ENCODE measurements at regions not wholly inside any gene's neighbourhood (a gene's known extent, or its start where the extent isn't known, plus 50 kb on each side); places are given as distances from the start of the nearest gene placed in this dataset.

GRCh38 chr3:177591379-177591778, 394.1 kb upstream of the TBL1XR1 start:
- H3K27ac ChIP-seq (ENCODE audit: low read depth, low read length): no peak overlapping the region
- H3K4me1 ChIP-seq (replicated peaks in 1 of 4; ENCODE audit: control insufficient read depth in 3 of 4, insufficient read depth in 4 of 4, low read length in 3 of 4): peaks cover 0 to 4% (median 2%) of the 10 kb centered on the region in 4 experiments; a peak in 4 of 7 replicates
- no peak overlapping the region for H3K23ac ChIP-seq (ENCODE audit: insufficient read length)
- H2AFZ ChIP-seq (ENCODE audit: low read length): peak overlapping the region; percentile 73; the same call in 1 of the 2 replicates
- no peak overlapping the region for H4K8ac ChIP-seq (ENCODE audit: extremely low read depth, insufficient read depth, low read length)
- ChIA-PET CTCF (ENCODE audit: partially characterized antibody) (interaction anchor here (0.6 to 1.3 kb wide), 2 partner anchors 10 to 914 kb away, joined by 3 to 4 read pairs; no protein-coding TSS in a partner anchor), POLR2A (ENCODE audit: partially characterized antibody) (interaction anchor here (1.3 kb wide), 1 partner anchor 17 kb away, joined by 4 read pairs; no protein-coding TSS in a partner anchor)
- H3K27me3 ChIP-seq (replicated peaks in 1 of 4; ENCODE audit: control insufficient read depth in 3 of 4, extremely low read depth in 1 of 4, insufficient read depth in 3 of 4, low read length in 3 of 4): no peaks in the 10 kb centered on the region
- FAIRE-seq (no peak), DNase-seq (ENCODE audit: low read depth in 1 of 2, low spot score in 2 of 2) (no peak)
- no peaks in the 10 kb centered on the region for H3K36me3 ChIP-seq (ENCODE audit: control insufficient read depth in 2 of 4, insufficient read depth in 4 of 4, low read length in 3 of 4)
- no peak overlapping the region for H3K56ac ChIP-seq (replicated peaks; ENCODE audit: insufficient read length, low read depth, low read length)
- H4K5ac ChIP-seq (ENCODE audit: insufficient read length, low read depth, low read length): no peak overlapping the region
- no peak overlapping the region for H3K4ac ChIP-seq (replicated peaks; ENCODE audit: insufficient read length, low read depth, low read length)
- H3K4me2 ChIP-seq (ENCODE audit: insufficient read depth in 1 of 2, low read depth in 2 of 2, low read length in 2 of 2): no peak overlapping the region
- no peak overlapping the region for H3K18ac ChIP-seq (ENCODE audit: extremely low read depth, low read length)
- H2BK15ac ChIP-seq (ENCODE audit: low read length): no peak overlapping the region
- no peak overlapping the region for H3K9ac ChIP-seq (replicated peaks in 1 of 4; ENCODE audit: extremely low read depth in 1 of 4, low read depth in 3 of 4, low read length in 3 of 4)
- no peaks in the 10 kb centered on the region for H4K20me1 ChIP-seq (replicated peaks in 1 of 2; ENCODE audit: control insufficient read depth in 1 of 2, insufficient read depth in 2 of 2, low read length in 2 of 2)
- WGBS, 2 experiments (ENCODE audit: extremely low coverage in 1 of 2, insufficient coverage in 1 of 2, insufficient read length in 1 of 2, insufficient replicate concordance in 2 of 2, low coverage in 1 of 2, low lambda C conversion rate in 2 of 2, missing lambda C conversion rate in 1 of 2): 73% methylated on average over 3 of the region's 4 CpGs; no CpG with 5 or more reads in 1 of the 2 experiments
- no peaks in the 10 kb centered on the region for H3K23me2 ChIP-seq (ENCODE audit: low read depth, low read length)
- H3K4me3 ChIP-seq (ENCODE audit: extremely low read depth in 1 of 4, insufficient read depth in 2 of 4, low read depth in 3 of 4, low read length in 4 of 4): no peak overlapping the region
- no peaks in the 10 kb centered on the region; a peak in 1 of 4 replicates for H3K9me3 ChIP-seq (ENCODE audit: insufficient read depth in 2 of 2, low read depth in 1 of 2, low read length in 1 of 2)
- H2BK20ac ChIP-seq (ENCODE audit: low read length): peak overlapping the region; percentile 64; the same call in 1 of the 2 replicates
- H2BK5ac ChIP-seq (ENCODE audit: low read depth, low read length): no peak overlapping the region; the same call in 1 of the 2 replicates
- H2BK12ac ChIP-seq (ENCODE audit: low read depth, low read length): peak overlapping the region; percentile 30; the same call in 1 of the 2 replicates
- no peak overlapping the region for H2AK5ac ChIP-seq (ENCODE audit: low read depth, low read length)
- no peak overlapping the region for H2BK120ac ChIP-seq (replicated peaks; ENCODE audit: low read depth, low read length)
- no peaks in the 10 kb centered on the region for H3K79me1 ChIP-seq (ENCODE audit: low read depth, low read length)
- no peaks in the 10 kb centered on the region for H3K79me2 ChIP-seq (ENCODE audit: control insufficient read depth in 1 of 2, insufficient read depth in 2 of 2, low read length in 2 of 2)
- no peak overlapping the region for H4K91ac ChIP-seq (replicated peaks; ENCODE audit: insufficient read length, low read length)
- H3K14ac ChIP-seq (ENCODE audit: insufficient read length): no peak overlapping the region
- TF ChIP-seq SRF (IDR thresholded peaks at IDR 0.05; ENCODE audit: low read depth, low read length) (no peak), TCF12 (IDR thresholded peaks at IDR 0.05; ENCODE audit: low read depth, low read length) (no peak), RAD21 (IDR thresholded peaks at IDR 0.05 in 1 of 2, conservative IDR thresholded peaks at IDR 0.05 in 1 of 2; ENCODE audit: low read depth in 2 of 2, low read length in 2 of 2) (no peak), TBP (IDR thresholded peaks at IDR 0.05; ENCODE audit: low read depth, low read length) (no peak), KDM1A (IDR thresholded peaks at IDR 0.05; ENCODE audit: borderline replicate concordance, low read length) (no peak), MAX (IDR thresholded peaks at IDR 0.05) (no peak), TAF1 (IDR thresholded peaks at IDR 0.05; ENCODE audit: low read depth, low read length) (no peak), FOSL1 (IDR thresholded peaks at IDR 0.05; ENCODE audit: insufficient read depth, low read depth, low read length) (no peak), CREB1 (IDR thresholded peaks at IDR 0.05) (no peak), SP2 (IDR thresholded peaks at IDR 0.05; ENCODE audit: low read length) (no peak), SP1 (IDR thresholded peaks at IDR 0.05; ENCODE audit: low read depth, low read length) (no peak), YY1 (IDR thresholded peaks at IDR 0.05; ENCODE audit: low read depth, low read length) (no peak), POU5F1 (IDR thresholded peaks at IDR 0.05; ENCODE audit: low read depth, low read length) (no peak)
